ENCODE measurements at regions not wholly inside any gene's neighbourhood (a gene's known extent, or its start where the extent isn't known, plus 50 kb on each side); places are given as distances from the start of the nearest gene placed in this dataset.

DNA sequence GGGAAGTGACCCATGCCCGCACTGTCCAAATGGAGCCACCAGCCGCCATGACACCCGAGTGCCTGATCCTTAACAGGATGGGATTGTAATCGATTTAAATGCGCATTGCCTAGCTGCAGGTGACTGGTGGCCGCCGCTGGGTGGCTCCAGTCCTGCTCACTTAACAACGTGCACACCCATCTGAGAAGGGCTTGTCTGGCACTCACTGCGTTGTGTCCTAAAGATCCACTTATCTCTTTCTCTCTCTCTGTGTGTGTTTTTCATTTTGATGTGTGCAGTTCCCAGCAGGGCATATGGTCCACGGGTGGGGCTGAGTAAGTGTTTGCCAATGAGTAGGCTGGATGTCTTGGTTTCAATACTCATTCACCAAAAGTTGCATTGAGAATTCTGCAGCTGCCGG is 80.6 kb downstream of the IRF8 start:
- Mint-ChIP-seq H3K27ac (ENCODE audit: unreplicated experiment) (no peak overlapping the region), H3K4me3 (ENCODE audit: unreplicated experiment) (no peak overlapping the region), H3K4me1 (ENCODE audit: low read depth, unreplicated experiment) (peaks cover 10% of the 10 kb centered on the region), H3K36me3 (ENCODE audit: low read depth, unreplicated experiment) (no peaks in the 10 kb centered on the region), H3K9me3 (ENCODE audit: unreplicated experiment) (peaks cover 10% of the 10 kb centered on the region), H3K27me3 (ENCODE audit: low read depth, unreplicated experiment) (peaks cover 56% of the 10 kb centered on the region)
- no peak overlapping the region for H3K4me2 ChIP-seq (ENCODE audit: low read length)
- no peak overlapping the region for H2AFZ ChIP-seq (ENCODE audit: low read depth, low read length)
- DNase-seq (ENCODE audit: low read depth) (no peak), FAIRE-seq (no peak)
- H4K20me1 ChIP-seq (ENCODE audit: insufficient read depth, low read length) = no peaks in the 10 kb centered on the region
- H3K79me2 ChIP-seq (ENCODE audit: insufficient read depth, low read length) = no peaks in the 10 kb centered on the region
- H3K9ac ChIP-seq (ENCODE audit: low read length) = no peak overlapping the region
- no peak for TF ChIP-seq EZH2 (IDR thresholded peaks at IDR 0.05; ENCODE audit: insufficient read depth, low read length)
- TF ChIP-seq, protein P1, sequence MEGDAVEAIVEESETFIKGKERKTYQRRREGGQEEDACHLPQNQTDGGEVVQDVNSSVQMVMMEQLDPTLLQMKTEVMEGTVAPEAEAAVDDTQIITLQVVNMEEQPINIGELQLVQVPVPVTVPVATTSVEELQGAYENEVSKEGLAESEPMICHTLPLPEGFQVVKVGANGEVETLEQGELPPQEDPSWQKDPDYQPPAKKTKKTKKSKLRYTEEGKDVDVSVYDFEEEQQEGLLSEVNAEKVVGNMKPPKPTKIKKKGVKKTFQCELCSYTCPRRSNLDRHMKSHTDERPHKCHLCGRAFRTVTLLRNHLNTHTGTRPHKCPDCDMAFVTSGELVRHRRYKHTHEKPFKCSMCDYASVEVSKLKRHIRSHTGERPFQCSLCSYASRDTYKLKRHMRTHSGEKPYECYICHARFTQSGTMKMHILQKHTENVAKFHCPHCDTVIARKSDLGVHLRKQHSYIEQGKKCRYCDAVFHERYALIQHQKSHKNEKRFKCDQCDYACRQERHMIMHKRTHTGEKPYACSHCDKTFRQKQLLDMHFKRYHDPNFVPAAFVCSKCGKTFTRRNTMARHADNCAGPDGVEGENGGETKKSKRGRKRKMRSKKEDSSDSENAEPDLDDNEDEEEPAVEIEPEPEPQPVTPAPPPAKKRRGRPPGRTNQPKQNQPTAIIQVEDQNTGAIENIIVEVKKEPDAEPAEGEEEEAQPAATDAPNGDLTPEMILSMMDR (IDR thresholded peaks at IDR 0.05; ENCODE audit: insufficient read depth, low read depth, low read length) = no peak
- no peak overlapping the region for H3K27ac ChIP-seq (ENCODE audit: low read depth, low read length)
- peaks cover 44% of the 10 kb centered on the region for H3K27me3 ChIP-seq (ENCODE audit: insufficient read depth, low read length)
- no peak overlapping the region for H3K4me3 ChIP-seq (ENCODE audit: insufficient read depth, low read depth, low read length)
- no peaks in the 10 kb centered on the region for H3K9me3 ChIP-seq (ENCODE audit: insufficient read depth, low read depth, low read length)
- no peaks in the 10 kb centered on the region for H3K4me1 ChIP-seq (ENCODE audit: insufficient read depth, low read length)
- H3K36me3 ChIP-seq (ENCODE audit: insufficient read depth, low read length) = no peaks in the 10 kb centered on the region

DNA sequence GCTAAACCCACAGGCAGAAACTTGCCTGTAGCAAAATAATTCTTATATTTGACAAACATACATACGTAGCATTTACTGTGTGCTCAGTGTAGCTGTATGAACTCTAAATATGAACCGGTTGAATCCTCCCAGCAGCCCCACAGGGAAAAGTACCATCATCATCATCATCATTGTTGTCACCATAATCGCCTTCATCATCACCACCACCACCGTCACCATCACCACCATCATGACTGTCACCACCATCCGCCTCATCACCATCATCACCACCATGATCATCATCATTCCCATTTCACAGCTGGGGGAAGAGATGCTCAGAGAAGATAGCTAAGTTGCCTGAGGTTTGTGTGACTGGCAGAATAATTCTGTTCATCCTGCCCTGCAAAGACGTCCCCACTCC is 81.7 kb downstream of the IRF8 start:
- FAIRE-seq (no peak), DNase-seq (ENCODE audit: low read depth) (no peak)
- H3K79me2 ChIP-seq (ENCODE audit: insufficient read depth, low read length) = no peaks in the 10 kb centered on the region
- H3K27ac ChIP-seq (ENCODE audit: low read depth, low read length) = no peak overlapping the region
- H3K27me3 ChIP-seq (ENCODE audit: insufficient read depth, low read length) = peaks cover 46% of the 10 kb centered on the region
- no peak overlapping the region for H3K4me3 ChIP-seq (ENCODE audit: insufficient read depth, low read depth, low read length)
- TF ChIP-seq EZH2 (IDR thresholded peaks at IDR 0.05; ENCODE audit: insufficient read depth, low read length) = no peak
- TF ChIP-seq, protein P1 (IDR thresholded peaks at IDR 0.05; ENCODE audit: insufficient read depth, low read depth, low read length) = no peak
- Mint-ChIP-seq H3K36me3 (ENCODE audit: low read depth, unreplicated experiment) (no peaks in the 10 kb centered on the region), H3K4me1 (ENCODE audit: low read depth, unreplicated experiment) (peaks cover 10% of the 10 kb centered on the region), H3K27me3 (ENCODE audit: low read depth, unreplicated experiment) (peaks cover 61% of the 10 kb centered on the region), H3K9me3 (ENCODE audit: unreplicated experiment) (peaks cover 8% of the 10 kb centered on the region), H3K4me3 (ENCODE audit: unreplicated experiment) (no peak overlapping the region), H3K27ac (ENCODE audit: unreplicated experiment) (no peak overlapping the region)
- no peak overlapping the region for H2AFZ ChIP-seq (ENCODE audit: low read depth, low read length)
- H4K20me1 ChIP-seq (ENCODE audit: insufficient read depth, low read length) = no peaks in the 10 kb centered on the region
- H3K9me3 ChIP-seq (ENCODE audit: insufficient read depth, low read depth, low read length) = no peaks in the 10 kb centered on the region
- H3K36me3 ChIP-seq (ENCODE audit: insufficient read depth, low read length) = no peaks in the 10 kb centered on the region
- no peak overlapping the region for H3K9ac ChIP-seq (ENCODE audit: low read length)
- H3K4me1 ChIP-seq (ENCODE audit: insufficient read depth, low read length) = no peaks in the 10 kb centered on the region
- H3K4me2 ChIP-seq (ENCODE audit: low read length) = no peak overlapping the region

DNA sequence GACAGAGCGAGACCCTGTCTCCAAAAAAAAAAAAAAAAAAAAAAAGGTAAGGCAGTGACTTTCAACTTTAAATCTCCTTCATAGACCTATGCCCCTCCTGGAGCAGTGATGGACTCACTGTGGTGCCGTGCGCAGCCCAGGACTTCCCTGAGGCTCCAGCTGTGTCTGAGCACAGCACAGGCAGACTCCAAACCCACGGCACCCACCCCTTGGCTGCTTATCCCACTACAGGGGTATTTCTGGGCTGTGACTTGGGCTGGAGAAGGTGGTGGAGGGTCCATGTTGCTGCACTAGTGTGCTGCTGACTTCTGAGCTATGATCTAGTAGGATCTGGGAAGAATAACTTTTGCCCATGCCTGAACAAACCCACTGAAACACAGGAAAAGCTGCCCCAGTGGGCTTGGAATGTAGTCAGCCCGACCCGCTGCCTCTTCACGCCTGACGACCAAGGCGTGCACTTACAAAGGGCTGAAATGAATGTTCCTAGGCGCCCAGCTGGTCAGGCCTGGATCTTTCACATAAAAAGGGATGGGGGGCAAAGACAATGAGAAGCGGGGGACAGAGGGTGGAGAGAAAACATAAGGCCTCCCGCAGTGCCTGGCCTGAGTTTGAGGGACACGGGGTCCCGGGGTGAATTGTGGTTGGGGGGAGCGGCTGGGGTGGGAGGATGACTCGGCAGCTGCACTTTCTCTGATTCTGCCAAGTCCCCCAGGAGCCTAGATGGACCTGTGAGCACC is 83.0 kb downstream of the IRF8 start:
- Histone ChIP-seq H3K79me2 (ENCODE audit: insufficient read depth, low read length) (no peaks in the 10 kb centered on the region), H3K4me3 (ENCODE audit: insufficient read depth, low read depth, low read length) (no peak overlapping the region), H2AFZ (ENCODE audit: low read depth, low read length) (no peak overlapping the region), H3K9ac (ENCODE audit: low read length) (no peak overlapping the region), H3K27me3 (ENCODE audit: insufficient read depth, low read length) (peaks cover 42% of the 10 kb centered on the region), H3K9me3 (ENCODE audit: insufficient read depth, low read depth, low read length) (no peaks in the 10 kb centered on the region), H3K36me3 (ENCODE audit: insufficient read depth, low read length) (no peaks in the 10 kb centered on the region), H4K20me1 (ENCODE audit: insufficient read depth, low read length) (no peaks in the 10 kb centered on the region), H3K4me2 (ENCODE audit: low read length) (no peak overlapping the region), H3K27ac (ENCODE audit: low read depth, low read length) (no peak overlapping the region), H3K4me1 (ENCODE audit: insufficient read depth, low read length) (no peaks in the 10 kb centered on the region)
- Mint-ChIP-seq H3K4me1 (ENCODE audit: low read depth, unreplicated experiment) (peaks cover 10% of the 10 kb centered on the region), H3K4me3 (ENCODE audit: unreplicated experiment) (no peak overlapping the region), H3K36me3 (ENCODE audit: low read depth, unreplicated experiment) (no peaks in the 10 kb centered on the region), H3K9me3 (ENCODE audit: unreplicated experiment) (peaks cover 4% of the 10 kb centered on the region), H3K27ac (ENCODE audit: unreplicated experiment) (no peak overlapping the region), H3K27me3 (ENCODE audit: low read depth, unreplicated experiment) (peaks cover 65% of the 10 kb centered on the region)
- no peak for TF ChIP-seq EZH2 (IDR thresholded peaks at IDR 0.05; ENCODE audit: insufficient read depth, low read length)
- no peak for FAIRE-seq
- DNase-seq (ENCODE audit: low read depth) = no peak

All from astrocyte (in vitro differentiated cells and primary cell).